ENCODE measurements at regions not wholly inside any gene's neighbourhood (a gene's known extent, or its start where the extent isn't known, plus 50 kb on each side); places are given as distances from the start of the nearest gene placed in this dataset.

- TF ChIP-seq ARID4B (CRISPR knock-in tag; IDR thresholded peaks at IDR 0.05; ENCODE audit: borderline replicate concordance) (no peak), E2F4 (CRISPR knock-in tag; IDR thresholded peaks at IDR 0.05; ENCODE audit: borderline replicate concordance, low read depth) (no peak), USF2 (CRISPR knock-in tag; IDR thresholded peaks at IDR 0.05) (no peak)
Observed at GRCh38 chr5:168209244-168209995, 82.0 kb upstream of the WWC1 start (continued).

GRCh38 chr5:168209997-168210396 is 81.4 kb upstream of the WWC1 start:
- DNase-seq (ENCODE audit: low spot score), result no peak
- ChIA-PET CTCF (interaction anchor here (0.6 kb wide), 1 partner anchor 31 kb away, joined by 3 read pairs; no protein-coding TSS in a partner anchor), POLR2A (no interaction called here)
- H3K4me3 Mint-ChIP-seq, result no peak overlapping the region
- no peaks in the 10 kb centered on the region for H3K27me3 Mint-ChIP-seq (ENCODE audit: low read depth)
- no peak overlapping the region for H3K27ac Mint-ChIP-seq
- ATAC-seq, result no peak
- peaks cover 14% of the 10 kb centered on the region for H3K4me1 Mint-ChIP-seq
- no peaks in the 10 kb centered on the region for H3K36me3 Mint-ChIP-seq
- no peak for TF ChIP-seq TP53 (CRISPR knock-in tag; IDR thresholded peaks at IDR 0.05)
- TF ChIP-seq ESRRA (CRISPR knock-in tag; IDR thresholded peaks at IDR 0.05; ENCODE audit: borderline replicate concordance), result no peak
- TF ChIP-seq ZNF263 (CRISPR knock-in tag; IDR thresholded peaks at IDR 0.05; ENCODE audit: low read depth), result no peak
- no peak for TF ChIP-seq RORB (CRISPR knock-in tag; IDR thresholded peaks at IDR 0.05)
- TF ChIP-seq PRDM15 (CRISPR knock-in tag; IDR thresholded peaks at IDR 0.05), result no peak
- TF ChIP-seq E2F1 (CRISPR knock-in tag; IDR thresholded peaks at IDR 0.05), result no peak
- no peak for TF ChIP-seq ELF4 (CRISPR knock-in tag; IDR thresholded peaks at IDR 0.05; ENCODE audit: low read depth)
- no peak for TF ChIP-seq E2F5 (CRISPR knock-in tag; IDR thresholded peaks at IDR 0.05)
- TF ChIP-seq SOX15 (CRISPR knock-in tag; IDR thresholded peaks at IDR 0.05), result no peak
- TF ChIP-seq FOXK1 (CRISPR knock-in tag; IDR thresholded peaks at IDR 0.05), result no peak
- no peak for TF ChIP-seq NR3C1 (CRISPR knock-in tag; conservative IDR thresholded peaks at IDR 0.05; ENCODE audit: low read depth)
- TF ChIP-seq OVOL2 (CRISPR knock-in tag; IDR thresholded peaks at IDR 0.05; ENCODE audit: borderline replicate concordance), result no peak
- no peak for TF ChIP-seq PRRX2 (CRISPR knock-in tag; IDR thresholded peaks at IDR 0.05)
- no peaks in the 10 kb centered on the region for H3K9me3 Mint-ChIP-seq
